Activated CD4-positive, alpha-beta T cell treated with anti-CD3 and anti-CD28 coated beads, Interleukin-2, amount 10 ng/mL, durations not matched to agents 7 days and 5 days (primary cell): ENCODE measurements at regions not wholly inside any gene's neighbourhood (a gene's known extent, or its start where the extent isn't known, plus 50 kb on each side); places are given as distances from the start of the nearest gene placed in this dataset.
"Not testable (repeated sequence)": the region's sequence is repeated elsewhere in the genome, so short reads cannot be mapped to it uniquely, and the experiment has no call there.

Experiments used
- CTCF ChIA-PET: fragments of 350-600 bp; sonication (Branson Sonifier 250); formaldehyde crosslinking; loops from one replicate; lab custom pipeline; 2021; ENCODE audit warnings: antibody characterized with exemption; lab: Charles Lee
- POLR2A ChIA-PET: fragments of 350-600 bp; sonication (Branson Sonifier 250); formaldehyde crosslinking; loops from one replicate; lab custom pipeline; 2021; ENCODE audit warnings: antibody characterized with exemption; lab: Charles Lee
- DNase-seq: peaks from one replicate; pipeline ENCODE4 v3.0.0-alpha.2; 2020
- H3K27ac Mint-ChIP-seq: one replicate; pipeline ENCODE4 v1.8.0; 2021; ENCODE audit warnings: mild to moderate bottlenecking, moderate library complexity, mixed read lengths
- H3K27me3 Mint-ChIP-seq: one replicate; pipeline ENCODE4 v1.8.0; 2021; ENCODE audit warnings: mixed read lengths
- H3K36me3 Mint-ChIP-seq: one replicate; pipeline ENCODE4 v1.8.0; 2021; ENCODE audit warnings: low read depth, mixed read lengths
- H3K4me1 Mint-ChIP-seq: one replicate; pipeline ENCODE4 v1.8.0; 2021; ENCODE audit warnings: mixed read lengths
- H3K4me3 Mint-ChIP-seq: one replicate; pipeline ENCODE4 v1.8.0; 2021; ENCODE audit warnings: mild to moderate bottlenecking, moderate library complexity, mixed read lengths
- H3K9me3 Mint-ChIP-seq: one replicate; pipeline ENCODE4 v1.8.0; 2021; ENCODE audit warnings: mixed read lengths

GRCh38 chr4:27075603-27076002, 215.0 kb downstream of the STIM2 start:
- POLR2A ChIA-PET, H3K36me3 Mint-ChIP-seq: not testable (repeated sequence)

GRCh38 chr4:27078934-27079455, 218.4 kb downstream of the STIM2 start:
- ChIA-PET POLR2A (no interaction called here), CTCF (interaction anchor here (0.6 kb wide), 1 partner anchor 532 kb away, joined by 3 read pairs; no protein-coding TSS in a partner anchor)
- no peak for DNase-seq
- Mint-ChIP-seq H3K27ac (no peak overlapping the region), H3K36me3 (no peaks in the 10 kb centered on the region), H3K4me1 (no peaks in the 10 kb centered on the region), H3K4me3 (no peak overlapping the region), H3K9me3 (no peaks in the 10 kb centered on the region), H3K27me3 (peaks cover 14% of the 10 kb centered on the region)

More at GRCh38 chr4:27075603-27076002, 215.0 kb downstream of the STIM2 start:
- H3K4me3 Mint-ChIP-seq, H3K9me3 Mint-ChIP-seq, DNase-seq, CTCF ChIA-PET, H3K27me3 Mint-ChIP-seq, H3K27ac Mint-ChIP-seq, H3K4me1 Mint-ChIP-seq: not testable (repeated sequence)

- ChIA-PET POLR2A (no interaction called here), CTCF (interaction anchor here (0.6 to 0.9 kb wide), 2 partner anchors 14 to 26 kb away, joined by 3 read pairs; no protein-coding TSS in a partner anchor)
These were observed 221.3 kb downstream of the STIM2 start for GRCh38 chr4:27081675-27082586.

GRCh38 chr4:27082776-27083175, 222.1 kb downstream of the STIM2 start:
- ChIA-PET POLR2A (no interaction called here), CTCF (interaction anchor here (0.6 kb wide), 1 partner anchor 27 kb away, joined by 3 read pairs; no protein-coding TSS in a partner anchor)
- no peak overlapping the region for H3K4me3 Mint-ChIP-seq
- H3K36me3 Mint-ChIP-seq, result no peaks in the 10 kb centered on the region
- H3K27me3 Mint-ChIP-seq, result peaks cover 43% of the 10 kb centered on the region
- peaks cover 2% of the 10 kb centered on the region for H3K4me1 Mint-ChIP-seq
- no peaks in the 10 kb centered on the region for H3K9me3 Mint-ChIP-seq
- H3K27ac Mint-ChIP-seq, result no peak overlapping the region
- no peak for DNase-seq

More at GRCh38 chr4:27081675-27082586, 221.3 kb downstream of the STIM2 start:
- Mint-ChIP-seq H3K36me3 (no peaks in the 10 kb centered on the region), H3K27me3 (peaks cover 43% of the 10 kb centered on the region), H3K4me3 (no peak overlapping the region), H3K9me3 (no peaks in the 10 kb centered on the region), H3K4me1 (peaks cover 2% of the 10 kb centered on the region), H3K27ac (no peak overlapping the region)
- DNase-seq, result no peak

GRCh38 chr4:27084685-27085361, 224.2 kb downstream of the STIM2 start:
- peaks cover 2% of the 10 kb centered on the region for H3K4me1 Mint-ChIP-seq
- POLR2A ChIA-PET, result no interaction called here
- no peak for DNase-seq
- no peaks in the 10 kb centered on the region for H3K36me3 Mint-ChIP-seq
- H3K4me3 Mint-ChIP-seq, result no peak overlapping the region
- no peak overlapping the region for H3K27ac Mint-ChIP-seq
- CTCF ChIA-PET, result no interaction called here
- no peaks in the 10 kb centered on the region for H3K9me3 Mint-ChIP-seq
- peaks cover 43% of the 10 kb centered on the region for H3K27me3 Mint-ChIP-seq

GRCh38 chr4:27085396-27085795, 224.8 kb downstream of the STIM2 start:
- H3K4me3 Mint-ChIP-seq, result no peak overlapping the region
- peaks cover 2% of the 10 kb centered on the region for H3K4me1 Mint-ChIP-seq
- H3K36me3 Mint-ChIP-seq, result no peaks in the 10 kb centered on the region
- H3K27me3 Mint-ChIP-seq, result peaks cover 43% of the 10 kb centered on the region
- no peak overlapping the region for H3K27ac Mint-ChIP-seq
- POLR2A ChIA-PET, result no interaction called here
- CTCF ChIA-PET, result no interaction called here
- no peaks in the 10 kb centered on the region for H3K9me3 Mint-ChIP-seq
- no peak for DNase-seq

- CTCF ChIA-PET, result no interaction called here
- Mint-ChIP-seq H3K4me3 (no peak overlapping the region), H3K27ac (no peak overlapping the region), H3K36me3 (no peaks in the 10 kb centered on the region), H3K9me3 (no peaks in the 10 kb centered on the region), H3K4me1 (peaks cover 2% of the 10 kb centered on the region), H3K27me3 (peaks cover 43% of the 10 kb centered on the region)
- DNase-seq, result no peak
- POLR2A ChIA-PET, result no interaction called here
These were observed 226.8 kb downstream of the STIM2 start for GRCh38 chr4:27087306-27088045.

- ChIA-PET POLR2A (no interaction called here), CTCF (no interaction called here)
- DNase-seq, result no peak
- H3K27me3 Mint-ChIP-seq, result peaks cover 34% of the 10 kb centered on the region
- no peak overlapping the region for H3K4me3 Mint-ChIP-seq
- no peaks in the 10 kb centered on the region for H3K36me3 Mint-ChIP-seq
- no peaks in the 10 kb centered on the region for H3K9me3 Mint-ChIP-seq
- no peak overlapping the region for H3K27ac Mint-ChIP-seq
- peaks cover 2% of the 10 kb centered on the region for H3K4me1 Mint-ChIP-seq
These were observed 227.8 kb downstream of the STIM2 start for GRCh38 chr4:27088491-27088890.

- H3K4me3 Mint-ChIP-seq, result no peak overlapping the region
- peaks cover 27% of the 10 kb centered on the region for H3K27me3 Mint-ChIP-seq
- no peak overlapping the region for H3K27ac Mint-ChIP-seq
- ChIA-PET CTCF (no interaction called here), POLR2A (no interaction called here)
- no peaks in the 10 kb centered on the region for H3K36me3 Mint-ChIP-seq
- DNase-seq, result no peak
- no peaks in the 10 kb centered on the region for H3K9me3 Mint-ChIP-seq
- peaks cover 2% of the 10 kb centered on the region for H3K4me1 Mint-ChIP-seq
These were observed 228.5 kb downstream of the STIM2 start for GRCh38 chr4:27089186-27089585.

- ChIA-PET POLR2A (no interaction called here), CTCF (no interaction called here)
- no peak for DNase-seq
- Mint-ChIP-seq H3K36me3 (no peaks in the 10 kb centered on the region), H3K4me3 (no peak overlapping the region), H3K9me3 (no peaks in the 10 kb centered on the region), H3K27me3 (peaks cover 15% of the 10 kb centered on the region), H3K4me1 (no peaks in the 10 kb centered on the region), H3K27ac (no peak overlapping the region)
These were observed 229.8 kb downstream of the STIM2 start for GRCh38 chr4:27090406-27090805.

GRCh38 chr4:27094224-27094623, 233.6 kb downstream of the STIM2 start:
- H3K4me1 Mint-ChIP-seq, result no peaks in the 10 kb centered on the region
- H3K9me3 Mint-ChIP-seq, result no peaks in the 10 kb centered on the region
- DNase-seq, result no peak
- POLR2A ChIA-PET, result no interaction called here
- H3K27ac Mint-ChIP-seq, result no peak overlapping the region
- H3K4me3 Mint-ChIP-seq, result no peak overlapping the region
- no peaks in the 10 kb centered on the region for H3K36me3 Mint-ChIP-seq
- CTCF ChIA-PET, result no interaction called here
- H3K27me3 Mint-ChIP-seq, result no peaks in the 10 kb centered on the region

GRCh38 chr4:27094783-27095182, 234.1 kb downstream of the STIM2 start:
- H3K4me3 Mint-ChIP-seq, result no peak overlapping the region
- H3K4me1 Mint-ChIP-seq, result no peaks in the 10 kb centered on the region
- POLR2A ChIA-PET, result no interaction called here
- H3K36me3 Mint-ChIP-seq, result no peaks in the 10 kb centered on the region
- H3K27ac Mint-ChIP-seq, result no peak overlapping the region
- H3K27me3 Mint-ChIP-seq, result no peaks in the 10 kb centered on the region
- H3K9me3 Mint-ChIP-seq, result no peaks in the 10 kb centered on the region
- no peak for DNase-seq
- CTCF ChIA-PET, result no interaction called here
